Right renal cortex interstitium (tissue), 3 donors: ENCODE measurements at regions not wholly inside any gene's neighbourhood (a gene's known extent, or its start where the extent isn't known, plus 50 kb on each side); places are given as distances from the start of the nearest gene placed in this dataset.

Source experiments
- DNase-seq, 3 donors: peaks; one replicate each; pipeline ENCODE4 v3.0.0-alpha.2; 2013; ENCODE audit warnings: low read depth in 3 of 3, low spot score in 2 of 3

- no peak for DNase-seq
Observed at GRCh38 chr18:6605115-6605869, 124.2 kb upstream of the ARHGAP28 start.

DNA sequence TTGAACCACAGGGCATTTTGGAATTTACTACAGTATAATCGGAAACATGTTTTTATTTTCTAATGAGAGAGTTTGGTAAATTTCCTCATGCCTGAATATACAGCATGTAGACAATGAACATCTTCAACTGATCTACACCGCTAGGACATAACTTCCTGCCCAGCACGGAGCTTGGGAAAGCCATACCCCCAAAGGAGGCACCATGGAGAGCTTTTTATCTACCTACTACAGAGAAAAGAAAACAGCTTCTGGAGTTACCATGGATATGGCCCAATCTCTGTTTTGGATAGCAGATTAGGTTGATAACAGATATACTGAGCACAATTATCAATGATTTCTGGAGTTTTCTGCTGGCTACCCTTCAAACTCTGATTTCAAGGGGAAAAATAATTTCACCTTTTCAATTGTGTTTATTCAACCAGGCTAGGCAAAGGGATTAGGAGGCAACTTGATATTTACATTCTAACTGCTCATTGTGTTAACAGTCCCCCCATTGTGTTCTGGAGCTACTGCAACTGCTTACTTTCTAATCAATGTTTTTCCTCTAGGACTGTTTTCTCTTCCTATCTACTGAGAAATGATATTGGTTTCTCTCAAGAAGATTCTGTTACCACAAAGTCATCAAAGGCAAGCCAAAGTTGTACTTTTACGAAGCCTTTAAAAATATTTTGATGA lies 123.0 kb upstream of the ARHGAP28 start:
- DNase-seq, result no peak

DNA sequence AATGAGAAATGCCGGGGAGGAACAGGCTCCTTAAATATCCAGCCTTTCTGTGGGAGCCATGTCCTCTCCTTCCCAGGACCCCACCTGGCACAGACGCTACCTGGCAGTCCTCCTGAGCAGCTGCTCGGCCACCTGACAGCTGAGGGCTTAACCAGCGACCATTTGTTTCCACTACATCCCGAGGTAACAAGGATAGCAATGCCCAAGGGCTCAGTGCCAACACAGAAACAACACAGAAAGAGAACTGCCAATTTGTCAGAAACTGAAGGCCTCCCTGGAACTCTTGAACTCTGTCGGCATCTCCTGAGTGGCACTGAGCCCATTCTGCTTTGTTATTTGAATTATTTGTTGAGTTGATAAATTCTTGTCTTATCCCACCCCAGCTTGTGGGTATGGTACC lies 122.2 kb upstream of the ARHGAP28 start:
- no peak for DNase-seq

- DNase-seq, result no peak
Observed at GRCh38 chr18:6609666-6610264, 119.8 kb upstream of the ARHGAP28 start.

- DNase-seq, result no peak
Observed at GRCh38 chr18:6610466-6610865, 119.0 kb upstream of the ARHGAP28 start.

DNA sequence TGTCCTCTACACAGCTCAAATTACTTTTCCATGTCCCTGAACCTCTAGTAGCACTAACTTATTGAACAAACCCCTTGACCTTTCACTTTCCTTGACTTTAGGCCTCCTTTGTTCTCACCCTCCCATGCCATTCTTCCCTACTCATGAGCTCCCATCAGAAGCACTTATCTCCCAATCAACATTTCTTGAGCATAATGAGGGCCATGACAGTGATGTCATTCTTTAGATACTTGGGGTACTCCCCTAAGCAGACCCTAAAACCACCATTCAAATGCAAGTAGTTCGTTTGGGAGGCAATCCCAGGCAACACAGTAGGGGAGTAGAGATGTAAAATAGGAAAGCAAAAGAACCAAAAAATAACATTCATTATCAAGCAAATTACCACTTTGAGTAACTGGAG lies 115.9 kb upstream of the ARHGAP28 start:
- DNase-seq, result no peak

- DNase-seq, result no peak
Observed at GRCh38 chr18:6614952-6615351, 114.6 kb upstream of the ARHGAP28 start.

- no peak for DNase-seq
Observed at GRCh38 chr18:6616981-6617380, 112.5 kb upstream of the ARHGAP28 start.

- no peak for DNase-seq
Observed at GRCh38 chr18:6621437-6621836, 108.1 kb upstream of the ARHGAP28 start.

- DNase-seq, result no peak
Observed at GRCh38 chr18:6623278-6623677, 106.2 kb upstream of the ARHGAP28 start.

DNA sequence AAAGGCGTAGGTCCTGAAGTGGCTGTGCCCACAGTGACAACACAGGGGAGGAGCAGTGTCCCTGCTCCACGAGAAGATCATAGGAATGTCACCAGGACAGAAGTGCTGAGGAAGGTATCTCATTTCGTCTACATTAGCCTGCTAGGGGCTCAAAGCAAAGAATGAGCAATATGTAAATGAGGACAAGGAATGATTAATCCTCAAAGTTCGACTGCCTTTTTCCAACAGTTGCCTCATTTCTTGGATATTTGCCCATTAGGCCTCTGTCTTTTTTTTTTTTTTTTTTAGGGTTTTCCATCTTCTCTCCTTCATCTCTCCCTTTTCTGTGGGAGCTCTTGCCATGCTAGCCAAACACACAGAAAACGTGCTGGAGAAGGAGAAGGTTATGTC lies 105.2 kb upstream of the ARHGAP28 start:
- no peak for DNase-seq

DNA sequence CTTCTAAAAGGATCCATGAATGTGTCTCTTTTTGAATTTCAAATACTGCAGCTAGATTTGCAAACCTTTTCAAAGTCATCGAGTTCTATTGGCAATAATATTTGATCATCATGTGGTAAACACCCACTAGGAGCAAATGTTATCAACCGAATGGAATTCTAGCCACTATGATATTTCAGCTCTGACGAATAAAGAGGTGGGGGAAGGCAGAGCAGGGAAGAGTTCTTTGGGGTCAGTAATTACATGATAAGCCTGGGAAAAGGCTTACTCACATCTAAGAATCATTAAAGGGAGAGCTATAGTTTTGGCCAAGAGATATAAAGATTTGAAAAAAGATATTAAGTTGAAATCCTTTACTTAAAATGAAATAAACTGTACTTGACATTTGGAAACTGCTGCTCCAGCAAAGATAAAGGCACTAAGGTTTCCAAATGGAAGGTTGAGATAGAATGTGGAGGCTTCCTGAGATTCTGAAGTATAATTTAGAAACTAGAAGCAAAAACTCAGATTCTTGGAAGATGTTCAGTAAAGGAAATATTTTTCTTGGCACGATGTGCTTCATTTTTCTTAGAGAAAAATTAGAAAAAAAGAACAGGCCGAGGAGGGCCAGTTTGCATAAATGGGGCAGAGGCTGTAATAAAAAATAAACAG lies 104.7 kb upstream of the ARHGAP28 start:
- no peak for DNase-seq

GRCh38 chr18:6625481-6625880 lies 104.0 kb upstream of the ARHGAP28 start:
- no peak for DNase-seq

DNA sequence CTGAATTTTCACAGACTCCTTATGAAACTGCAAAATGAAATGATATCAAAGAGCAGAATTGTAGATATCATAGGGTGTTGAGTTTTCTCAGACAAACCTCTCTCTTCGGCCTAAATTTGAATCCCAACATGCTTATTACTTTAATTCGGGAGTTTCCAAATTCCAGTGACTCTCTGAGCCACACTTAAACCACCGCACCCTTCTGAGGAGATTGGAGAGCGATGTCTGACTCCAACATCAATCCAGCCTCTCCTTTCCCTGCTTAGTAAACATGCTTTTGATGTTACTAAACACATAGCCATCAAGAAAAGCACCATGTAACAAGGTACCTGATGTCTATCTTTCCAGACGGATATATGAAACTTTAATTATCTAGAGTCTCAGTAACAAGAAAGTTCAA lies 103.1 kb upstream of the ARHGAP28 start:
- no peak for DNase-seq

DNA sequence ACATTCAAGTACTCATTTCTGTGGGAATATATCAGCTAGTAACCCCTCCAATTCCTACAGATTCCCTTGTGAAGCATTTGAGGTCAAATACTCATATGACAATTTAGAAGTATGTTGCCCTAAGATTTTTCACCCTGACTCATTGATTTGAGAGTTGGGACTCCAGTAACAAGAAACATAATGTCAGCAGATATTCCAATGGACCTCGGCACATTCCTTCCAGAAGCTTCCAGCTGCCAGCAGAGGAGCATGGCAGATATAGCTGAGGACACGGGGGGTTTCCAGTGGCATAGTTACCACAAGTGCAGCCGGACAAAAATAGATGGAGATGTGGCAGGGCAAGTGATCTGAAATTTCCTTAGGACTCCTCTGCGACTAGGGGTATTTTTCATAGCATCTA lies 101.9 kb upstream of the ARHGAP28 start:
- no peak for DNase-seq

DNA sequence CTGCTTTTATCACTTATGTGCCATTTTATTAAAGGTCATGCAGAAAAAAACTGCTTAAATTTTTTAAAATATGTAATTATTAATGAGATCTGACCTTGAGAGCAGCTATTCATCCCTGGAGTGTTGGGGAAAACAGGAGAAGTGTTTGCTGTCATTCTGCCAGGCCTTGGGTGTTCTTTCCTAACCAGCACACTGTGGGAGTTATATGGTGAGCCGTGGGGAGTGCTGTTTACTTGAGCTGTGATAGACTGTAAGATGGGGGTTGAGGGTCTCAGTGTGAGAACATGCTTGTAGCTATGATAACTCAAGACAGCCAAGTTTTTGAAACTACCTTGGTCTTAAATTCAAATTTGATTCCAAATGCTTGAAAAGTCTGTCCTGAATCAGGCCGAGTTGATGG lies 101.3 kb upstream of the ARHGAP28 start:
- DNase-seq, result no peak

GRCh38 chr18:6629635-6630140 lies 99.8 kb upstream of the ARHGAP28 start:
- DNase-seq, result no peak

DNA sequence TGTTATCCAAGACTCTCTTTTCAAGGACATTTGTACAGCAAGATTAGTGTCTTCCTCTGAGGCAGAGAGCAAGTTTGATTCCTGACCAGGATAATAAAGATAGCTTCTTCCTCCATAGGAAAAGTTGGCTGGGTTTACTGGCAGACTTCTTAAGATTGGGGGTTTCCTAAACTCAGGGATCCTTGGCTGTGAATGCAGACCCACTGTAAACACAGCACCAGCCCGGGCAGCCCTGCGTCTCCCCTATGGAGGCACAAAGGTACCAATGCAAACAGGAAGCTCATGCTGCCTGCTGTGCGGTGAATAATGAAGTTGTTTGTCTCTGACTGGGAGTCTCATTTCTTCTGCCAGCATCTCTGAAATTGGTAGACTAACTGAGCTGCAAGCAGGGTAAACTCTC lies 96.2 kb upstream of the ARHGAP28 start:
- no peak for DNase-seq

DNA sequence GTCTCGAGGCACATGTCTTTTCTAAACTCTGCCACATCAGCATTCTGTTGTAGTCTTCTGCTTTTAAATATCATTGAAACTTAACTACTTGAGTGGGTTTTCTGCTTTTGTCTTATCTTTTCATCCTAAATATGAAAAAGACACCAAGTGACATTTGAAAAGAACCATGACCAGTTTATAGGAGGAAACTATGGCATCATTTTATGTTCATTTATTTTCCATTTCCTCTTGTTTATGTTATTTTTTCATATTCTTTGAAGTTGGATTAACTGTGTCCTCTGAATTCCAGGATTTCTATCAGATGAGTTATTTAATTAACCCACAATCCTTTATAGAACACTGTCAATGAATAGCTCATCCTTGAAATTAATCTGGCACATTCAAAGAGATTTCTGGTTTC lies 93.4 kb upstream of the ARHGAP28 start:
- DNase-seq, result no peak

DNA sequence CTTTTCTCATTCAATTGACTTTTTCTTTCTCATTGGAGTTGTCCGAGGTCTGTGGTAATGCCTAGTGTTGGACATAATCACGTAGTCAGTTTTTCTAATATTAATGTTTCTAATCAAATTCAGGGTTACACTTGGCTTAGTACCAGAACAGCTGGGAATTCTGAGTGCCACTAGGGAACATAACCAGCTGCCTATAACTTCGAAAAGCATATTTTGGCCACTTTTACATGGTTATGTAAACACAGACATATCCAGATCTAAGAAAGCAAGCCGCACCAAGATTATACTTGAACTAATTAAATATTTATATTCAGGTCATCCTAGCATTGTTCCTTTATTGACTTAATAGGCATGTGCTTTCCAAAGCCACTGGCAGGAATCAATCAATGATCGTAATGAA lies 91.1 kb upstream of the ARHGAP28 start:
- no peak for DNase-seq

DNA sequence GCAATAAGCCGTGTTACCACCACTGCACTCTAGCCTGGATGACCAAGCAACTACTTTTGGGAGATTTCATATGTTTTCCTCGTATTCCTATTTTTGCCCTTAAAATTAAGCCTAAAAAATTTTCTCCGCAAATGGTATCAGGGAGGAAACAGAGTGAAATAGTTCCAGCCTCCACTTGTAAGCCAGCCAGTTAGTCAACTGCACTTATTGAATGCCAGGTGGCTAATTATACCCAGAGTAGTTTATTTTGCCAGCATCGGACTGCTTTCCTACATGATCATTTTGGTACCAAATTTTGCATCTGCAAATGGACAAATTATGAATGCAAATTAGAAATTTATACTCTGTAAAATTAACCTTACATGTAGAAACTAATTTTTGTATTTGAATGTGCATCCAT lies 90.2 kb upstream of the ARHGAP28 start:
- DNase-seq, result no peak
